Spleen (tissue), 11 donors: ENCODE measurements at regions not wholly inside any gene's neighbourhood (a gene's known extent, or its start where the extent isn't known, plus 50 kb on each side); places are given as distances from the start of the nearest gene placed in this dataset.

Experiments used
- DNase-seq: peaks from one replicate; pipeline ENCODE4 v3.0.0-alpha.2; 2020
- H3K27ac ChIP-seq, 8 donors: fragments of 200-600 bp; sonication (generic) in 7 of 8; 1 replicate in 4 of 8; 2 replicates in 4 of 8; pipeline versions ENCODE4 v1.5.0 to v1.8.0; 2016 to 2021; ENCODE audit warnings: inconsistent platforms in 4 of 8, mild to moderate bottlenecking in 4 of 8, moderate library complexity in 1 of 8
- H3K27me3 ChIP-seq, 7 donors: fragments of 200-600 bp; sonication (generic) in 6 of 7; replicated peaks in 1 of 7; 1 replicate in 4 of 7; 2 replicates in 3 of 7; pipeline versions ENCODE4 v1.5.0 to v1.8.0; 2016 to 2021; ENCODE audit warnings: inconsistent platforms in 3 of 7, mild to moderate bottlenecking in 1 of 7
- H3K36me3 ChIP-seq, 6 donors: fragments of 200-600 bp; sonication (generic) in 5 of 6; 1 replicate in 4 of 6; 2 replicates in 2 of 6; pipeline versions ENCODE4 v1.5.0 to v1.8.0; 2016 to 2021; ENCODE audit warnings: inconsistent platforms in 2 of 6
- H3K4me1 ChIP-seq, 6 donors: fragments of 200-600 bp; sonication (generic) in 5 of 6; 1 replicate in 3 of 6; 2 replicates in 3 of 6; pipeline versions ENCODE4 v1.5.0 to v1.8.0; 2016 to 2021; ENCODE audit warnings: inconsistent platforms in 3 of 6
- H3K4me3 ChIP-seq, 8 donors: fragments of 200-600 bp; sonication (generic) in 7 of 8; 1 replicate in 4 of 8; 2 replicates in 4 of 8; pipeline versions ENCODE4 v1.5.0 to v1.8.0; 2016 to 2021; ENCODE audit warnings: inconsistent platforms in 4 of 8, mild to moderate bottlenecking in 4 of 8, moderate library complexity in 2 of 8
- H3K9me3 ChIP-seq, 8 donors: fragments of 200-600 bp; sonication (generic) in 7 of 8; 1 replicate in 4 of 8; 2 replicates in 4 of 8; pipeline versions ENCODE4 v1.5.0 to v1.8.0; 2016 to 2021; ENCODE audit warnings: inconsistent platforms in 4 of 8
- CTCF ChIP-seq, 11 experiments: fragments of 200-600 bp in 7 of 11; fragments of 450-650 bp in 4 of 11; sonication (generic) in 4 of 11; IDR thresholded peaks in 8 of 11; conservative IDR thresholded peaks in 3 of 11; 1 replicate in 7 of 11; 2 replicates in 4 of 11; pipeline versions ENCODE4 v1.4.0 to v1.8.0; 2016 to 2021; ENCODE audit warnings: antibody characterized with exemption in 11 of 11, inconsistent platforms in 4 of 11, mild to moderate bottlenecking in 1 of 11
- POLR2A ChIP-seq, 3 donors: fragments of 450-650 bp; IDR thresholded peaks; one replicate each; pipeline ENCODE4 v1.5.1; 2017; ENCODE audit warnings: antibody characterized with exemption in 3 of 3, mild to moderate bottlenecking in 1 of 3
- POLR2AphosphoS5 ChIP-seq, 3 donors: sonication (generic); formaldehyde crosslinking; IDR thresholded peaks; one replicate each; pipeline ENCODE4 v1.5.1; 2017; ENCODE audit warnings: antibody characterized with exemption in 3 of 3
- WGBS, 5 donors: extraction: QIAGEN DNeasy Blood & Tissue Kit in 3 of 5; methylation state at CpG; one replicate each; pipeline versions ENCODE4 v1.1.5 to v1.1.7; 2013 to 2018; 5-methylcytosine and 5-hydroxymethylcytosine counted together
- intact Hi-C: fragments of 100-400 bp; cut with DNase I; formaldehyde crosslinking; loops from one replicate; pipeline ENCODE4 v1.15.0; 2023; ENCODE audit warnings: low total_unique reads
- donor health status: healthy with polysubstance abuse.
- donor health status: DM: no; HTN: no; CAD: no; lungs with moderate emphysema.
- donor health status: DM: no; HTN: no; CAD: no.
- donor health status: Bipolar disorder and iron deficiency.
- donor health status: healthy.
- donor health status: DM: no; HTN: no; CAD: no.
- donor health status: DM: yes; HTN: yes; CAD: no.

GRCh38 chr1:4048921-4049320, 148.8 kb upstream of the C1orf174 start:
- Histone ChIP-seq H3K27me3 (peaks cover 0 to 45% (median 0%) of the 10 kb centered on the region in 7 donors), H3K4me3 (no peak overlapping the region), H3K27ac (no peak overlapping the region), H3K36me3 (no peaks in the 10 kb centered on the region), H3K9me3 (no peaks in the 10 kb centered on the region), H3K4me1 (peaks cover 0 to 38% (median 18%) of the 10 kb centered on the region in 6 donors)
- WGBS, 5 donors: 76 to 90% (median 82%) methylated on average over 9 of the region's 9 CpGs
- TF ChIP-seq CTCF (IDR thresholded peaks at IDR 0.05 in 8 of 11, conservative IDR thresholded peaks at IDR 0.05 in 3 of 11): no peak
- TF ChIP-seq POLR2AphosphoS5 (IDR thresholded peaks at IDR 0.05): no peak
- no peak for TF ChIP-seq POLR2A (IDR thresholded peaks at IDR 0.05)
- DNase-seq: no peak
- intact Hi-C loops: no loop called here

- H3K27ac ChIP-seq: no peak overlapping the region
- peaks cover 0 to 59% (median 0%) of the 10 kb centered on the region in 7 donors for H3K27me3 ChIP-seq
- peaks cover 0 to under 1% (median 0%) of the 10 kb centered on the region in 8 donors for H3K9me3 ChIP-seq
- intact Hi-C loops: no loop called here
- no peak for DNase-seq
- 82 to 93% (median 89%) methylated on average over 12 of the region's 12 CpGs for WGBS, 5 donors
- peaks cover 0 to 30% (median 12%) of the 10 kb centered on the region in 6 donors for H3K4me1 ChIP-seq
- no peaks in the 10 kb centered on the region for H3K36me3 ChIP-seq
- no peak for TF ChIP-seq CTCF (IDR thresholded peaks at IDR 0.05 in 8 of 11, conservative IDR thresholded peaks at IDR 0.05 in 3 of 11)
- TF ChIP-seq POLR2A (IDR thresholded peaks at IDR 0.05): no peak
- no peak for TF ChIP-seq POLR2AphosphoS5 (IDR thresholded peaks at IDR 0.05)
- no peak overlapping the region for H3K4me3 ChIP-seq
These were observed 150.9 kb upstream of the C1orf174 start for GRCh38 chr1:4050998-4051397.

DNA sequence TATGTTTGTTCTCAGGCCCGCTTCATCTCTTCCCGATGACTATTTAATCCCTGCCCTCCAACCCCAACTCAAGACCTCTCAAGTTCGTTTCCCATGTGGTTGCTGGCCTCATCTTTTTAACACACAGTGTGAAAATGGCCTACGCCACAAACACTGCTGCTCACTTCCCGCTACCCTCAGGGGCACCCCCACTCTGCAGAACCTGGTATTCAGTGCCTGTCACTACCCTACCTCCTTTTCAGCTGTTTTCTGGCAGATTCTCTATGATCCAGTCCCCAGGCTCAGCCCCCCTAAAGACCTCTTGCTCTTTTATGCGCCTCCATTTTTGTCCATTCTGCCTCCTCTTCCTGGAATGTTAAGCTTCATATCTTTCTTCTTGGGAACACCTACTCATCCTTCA, 152.6 kb upstream of the C1orf174 start:
- 75 to 83% (median 79%) methylated on average over 6 of the region's 6 CpGs for WGBS, 5 donors
- DNase-seq: no peak
- no peaks in the 10 kb centered on the region for H3K36me3 ChIP-seq
- H3K9me3 ChIP-seq: peaks cover 0 to 6% (median 0%) of the 10 kb centered on the region in 8 donors
- intact Hi-C loops: no loop called here
- H3K27me3 ChIP-seq: peaks cover 0 to 55% (median 0%) of the 10 kb centered on the region in 7 donors
- H3K4me3 ChIP-seq: no peak overlapping the region
- H3K27ac ChIP-seq: no peak overlapping the region
- H3K4me1 ChIP-seq: peaks cover 0 to 13% (median 0%) of the 10 kb centered on the region in 6 donors
- no peak for TF ChIP-seq POLR2A (IDR thresholded peaks at IDR 0.05)
- no peak for TF ChIP-seq CTCF (IDR thresholded peaks at IDR 0.05 in 8 of 11, conservative IDR thresholded peaks at IDR 0.05 in 3 of 11)
- no peak for TF ChIP-seq POLR2AphosphoS5 (IDR thresholded peaks at IDR 0.05)

- TF ChIP-seq POLR2AphosphoS5 (IDR thresholded peaks at IDR 0.05) (no peak), CTCF (IDR thresholded peaks at IDR 0.05 in 8 of 11, conservative IDR thresholded peaks at IDR 0.05 in 3 of 11) (no peak), POLR2A (IDR thresholded peaks at IDR 0.05) (no peak)
- Histone ChIP-seq H3K4me3 (no peak overlapping the region), H3K9me3 (peaks cover 0 to 6% (median 0%) of the 10 kb centered on the region in 8 donors), H3K4me1 (peaks cover 0 to 7% (median 0%) of the 10 kb centered on the region in 6 donors), H3K27me3 (peaks cover 0 to 54% (median 0%) of the 10 kb centered on the region in 7 donors), H3K27ac (no peak overlapping the region), H3K36me3 (no peaks in the 10 kb centered on the region)
- intact Hi-C loops: no loop called here
- WGBS, 5 donors: 77 to 89% (median 89%) methylated on average over 8 of the region's 8 CpGs
- no peak for DNase-seq
These were observed 153.2 kb upstream of the C1orf174 start for GRCh38 chr1:4053160-4053748.
